ENCODE measurements at regions not wholly inside any gene's neighbourhood (a gene's known extent, or its start where the extent isn't known, plus 50 kb on each side); places are given as distances from the start of the nearest gene placed in this dataset.

DNA sequence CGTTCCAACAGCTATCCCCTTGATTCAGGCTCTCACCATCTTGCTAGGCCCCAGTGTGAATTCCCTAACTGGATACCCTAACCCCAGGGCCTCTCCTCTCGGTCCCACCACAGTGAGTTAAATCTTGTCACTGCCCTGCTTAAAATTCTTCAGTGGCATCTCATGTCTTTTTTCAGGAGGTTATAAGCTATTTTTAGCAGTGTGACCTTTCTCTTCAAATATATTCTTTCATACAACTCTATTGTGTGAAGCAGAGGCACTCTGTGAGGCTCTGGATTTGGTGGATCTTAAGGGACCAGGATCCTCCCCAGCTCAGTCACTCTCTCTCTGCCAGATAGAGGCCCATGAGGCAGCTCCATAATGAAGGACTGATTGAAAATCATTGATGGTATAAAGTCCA lies 760.4 kb downstream of the NTRK3 start (continued):
- TF ChIP-seq, protein P1, sequence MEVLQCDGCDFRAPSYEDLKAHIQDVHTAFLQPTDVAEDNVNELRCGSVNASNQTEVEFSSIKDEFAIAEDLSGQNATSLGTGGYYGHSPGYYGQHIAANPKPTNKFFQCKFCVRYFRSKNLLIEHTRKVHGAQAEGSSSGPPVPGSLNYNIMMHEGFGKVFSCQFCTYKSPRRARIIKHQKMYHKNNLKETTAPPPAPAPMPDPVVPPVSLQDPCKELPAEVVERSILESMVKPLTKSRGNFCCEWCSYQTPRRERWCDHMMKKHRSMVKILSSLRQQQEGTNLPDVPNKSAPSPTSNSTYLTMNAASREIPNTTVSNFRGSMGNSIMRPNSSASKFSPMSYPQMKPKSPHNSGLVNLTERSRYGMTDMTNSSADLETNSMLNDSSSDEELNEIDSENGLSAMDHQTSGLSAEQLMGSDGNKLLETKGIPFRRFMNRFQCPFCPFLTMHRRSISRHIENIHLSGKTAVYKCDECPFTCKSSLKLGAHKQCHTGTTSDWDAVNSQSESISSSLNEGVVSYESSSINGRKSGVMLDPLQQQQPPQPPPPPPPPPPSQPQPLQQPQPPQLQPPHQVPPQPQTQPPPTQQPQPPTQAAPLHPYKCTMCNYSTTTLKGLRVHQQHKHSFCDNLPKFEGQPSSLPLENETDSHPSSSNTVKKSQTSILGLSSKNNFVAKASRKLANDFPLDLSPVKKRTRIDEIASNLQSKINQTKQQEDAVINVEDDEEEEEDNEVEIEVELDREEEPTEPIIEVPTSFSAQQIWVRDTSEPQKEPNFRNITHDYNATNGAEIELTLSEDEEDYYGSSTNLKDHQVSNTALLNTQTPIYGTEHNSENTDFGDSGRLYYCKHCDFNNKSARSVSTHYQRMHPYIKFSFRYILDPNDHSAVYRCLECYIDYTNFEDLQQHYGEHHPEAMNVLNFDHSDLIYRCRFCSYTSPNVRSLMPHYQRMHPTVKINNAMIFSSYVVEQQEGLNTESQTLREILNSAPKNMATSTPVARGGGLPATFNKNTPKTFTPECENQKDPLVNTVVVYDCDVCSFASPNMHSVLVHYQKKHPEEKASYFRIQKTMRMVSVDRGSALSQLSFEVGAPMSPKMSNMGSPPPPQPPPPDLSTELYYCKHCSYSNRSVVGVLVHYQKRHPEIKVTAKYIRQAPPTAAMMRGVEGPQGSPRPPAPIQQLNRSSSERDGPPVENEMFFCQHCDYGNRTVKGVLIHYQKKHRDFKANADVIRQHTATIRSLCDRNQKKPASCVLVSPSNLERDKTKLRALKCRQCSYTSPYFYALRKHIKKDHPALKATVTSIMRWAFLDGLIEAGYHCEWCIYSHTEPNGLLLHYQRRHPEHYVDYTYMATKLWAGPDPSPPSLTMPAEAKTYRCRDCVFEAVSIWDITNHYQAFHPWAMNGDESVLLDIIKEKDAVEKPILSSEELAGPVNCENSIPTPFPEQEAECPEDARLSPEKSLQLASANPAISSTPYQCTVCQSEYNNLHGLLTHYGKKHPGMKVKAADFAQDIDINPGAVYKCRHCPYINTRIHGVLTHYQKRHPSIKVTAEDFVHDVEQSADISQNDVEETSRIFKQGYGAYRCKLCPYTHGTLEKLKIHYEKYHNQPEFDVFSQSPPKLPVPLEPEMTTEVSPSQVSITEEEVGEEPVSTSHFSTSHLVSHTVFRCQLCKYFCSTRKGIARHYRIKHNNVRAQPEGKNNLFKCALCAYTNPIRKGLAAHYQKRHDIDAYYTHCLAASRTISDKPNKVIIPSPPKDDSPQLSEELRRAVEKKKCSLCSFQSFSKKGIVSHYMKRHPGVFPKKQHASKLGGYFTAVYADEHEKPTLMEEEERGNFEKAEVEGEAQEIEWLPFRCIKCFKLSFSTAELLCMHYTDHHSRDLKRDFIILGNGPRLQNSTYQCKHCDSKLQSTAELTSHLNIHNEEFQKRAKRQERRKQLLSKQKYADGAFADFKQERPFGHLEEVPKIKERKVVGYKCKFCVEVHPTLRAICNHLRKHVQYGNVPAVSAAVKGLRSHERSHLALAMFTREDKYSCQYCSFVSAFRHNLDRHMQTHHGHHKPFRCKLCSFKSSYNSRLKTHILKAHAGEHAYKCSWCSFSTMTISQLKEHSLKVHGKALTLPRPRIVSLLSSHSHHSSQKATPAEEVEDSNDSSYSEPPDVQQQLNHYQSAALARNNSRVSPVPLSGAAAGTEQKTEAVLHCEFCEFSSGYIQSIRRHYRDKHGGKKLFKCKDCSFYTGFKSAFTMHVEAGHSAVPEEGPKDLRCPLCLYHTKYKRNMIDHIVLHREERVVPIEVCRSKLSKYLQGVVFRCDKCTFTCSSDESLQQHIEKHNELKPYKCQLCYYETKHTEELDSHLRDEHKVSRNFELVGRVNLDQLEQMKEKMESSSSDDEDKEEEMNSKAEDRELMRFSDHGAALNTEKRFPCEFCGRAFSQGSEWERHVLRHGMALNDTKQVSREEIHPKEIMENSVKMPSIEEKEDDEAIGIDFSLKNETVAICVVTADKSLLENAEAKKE (CRISPR knock-in tag; IDR thresholded peaks at IDR 0.05) = no peak
- TF ChIP-seq CREB1 (CRISPR knock-in tag; IDR thresholded peaks at IDR 0.05; ENCODE audit: low read depth) = no peak
- no peak for TF ChIP-seq ZNF331 (CRISPR knock-in tag; IDR thresholded peaks at IDR 0.05; ENCODE audit: low read depth)
- no peak for TF ChIP-seq EZH2phosphoT487 (IDR thresholded peaks at IDR 0.05; ENCODE audit: unreplicated experiment)
- TF ChIP-seq ZNF114 (CRISPR knock-in tag; IDR thresholded peaks at IDR 0.05) = no peak

DNA sequence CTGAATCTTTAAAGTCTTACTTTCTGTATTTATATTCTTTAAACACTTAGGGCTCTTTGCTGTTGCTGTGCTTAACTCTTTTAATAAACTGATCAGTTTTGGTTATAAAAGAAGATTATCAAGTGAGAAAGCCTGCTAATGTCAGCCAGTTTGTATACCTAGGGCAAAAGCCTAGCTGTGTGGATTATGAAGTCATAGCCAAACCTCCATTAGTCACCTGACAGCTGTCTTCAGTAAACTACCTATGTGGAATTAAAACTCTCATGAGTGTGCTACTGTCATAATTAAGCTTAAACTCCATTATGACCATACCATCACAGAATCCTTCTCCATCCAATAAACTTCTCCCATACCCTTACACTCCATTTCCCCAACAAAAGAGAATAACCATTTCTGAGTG lies 762.7 kb downstream of the NTRK3 start:
- Histone ChIP-seq H2AFZ (no peak overlapping the region), H3K9me2 (ENCODE audit: insufficient read depth) (peaks cover 7% of the 10 kb centered on the region; the same call in 1 of the 2 replicates), H3K27ac (ENCODE audit: low read depth) (no peak overlapping the region), H3K27me3 (ENCODE audit: insufficient read depth) (no peaks in the 10 kb centered on the region), H4K20me1 (replicated peaks; ENCODE audit: insufficient read depth) (no peaks in the 10 kb centered on the region), H3K4me1 (ENCODE audit: insufficient read depth) (no peaks in the 10 kb centered on the region; the same call in 1 of the 2 replicates), H3K79me2 (replicated peaks; ENCODE audit: insufficient read depth) (no peaks in the 10 kb centered on the region), H3F3A (replicated peaks; ENCODE audit: low read depth) (no peaks in the 10 kb centered on the region), H3K4me2 (no peak overlapping the region), H3K4me3 (no peak overlapping the region), H3K36me3 (ENCODE audit: insufficient read depth) (no peaks in the 10 kb centered on the region)
- H3K9me3 Mint-ChIP-seq = no peaks in the 10 kb centered on the region; the same call in 2 of the 3 replicates
- H3K4me3 Mint-ChIP-seq = no peak overlapping the region
- H3K4me1 Mint-ChIP-seq = 0 out of 3 replicates have a peak, but pooled peaks cover under 1% of the 10 kb centered on the region
- H3K27me3 Mint-ChIP-seq (ENCODE audit: insufficient read depth, low read depth, poor library complexity) = peaks cover 2% of the 10 kb centered on the region
- no peak overlapping the region for H3K27ac Mint-ChIP-seq
- DNase-seq (ENCODE audit: low spot score) (no peak), ATAC-seq (no peak)
- no peaks in the 10 kb centered on the region for H3K36me3 Mint-ChIP-seq (ENCODE audit: low read depth)
- TF ChIP-seq ZNF331 (CRISPR knock-in tag; IDR thresholded peaks at IDR 0.05; ENCODE audit: low read depth) (no peak), EZH2 (IDR thresholded peaks at IDR 0.05; ENCODE audit: low read depth, unreplicated experiment) (no peak), JUNB (IDR thresholded peaks at IDR 0.05; ENCODE audit: unreplicated experiment) (no peak)
- TF ChIP-seq, protein P2, sequence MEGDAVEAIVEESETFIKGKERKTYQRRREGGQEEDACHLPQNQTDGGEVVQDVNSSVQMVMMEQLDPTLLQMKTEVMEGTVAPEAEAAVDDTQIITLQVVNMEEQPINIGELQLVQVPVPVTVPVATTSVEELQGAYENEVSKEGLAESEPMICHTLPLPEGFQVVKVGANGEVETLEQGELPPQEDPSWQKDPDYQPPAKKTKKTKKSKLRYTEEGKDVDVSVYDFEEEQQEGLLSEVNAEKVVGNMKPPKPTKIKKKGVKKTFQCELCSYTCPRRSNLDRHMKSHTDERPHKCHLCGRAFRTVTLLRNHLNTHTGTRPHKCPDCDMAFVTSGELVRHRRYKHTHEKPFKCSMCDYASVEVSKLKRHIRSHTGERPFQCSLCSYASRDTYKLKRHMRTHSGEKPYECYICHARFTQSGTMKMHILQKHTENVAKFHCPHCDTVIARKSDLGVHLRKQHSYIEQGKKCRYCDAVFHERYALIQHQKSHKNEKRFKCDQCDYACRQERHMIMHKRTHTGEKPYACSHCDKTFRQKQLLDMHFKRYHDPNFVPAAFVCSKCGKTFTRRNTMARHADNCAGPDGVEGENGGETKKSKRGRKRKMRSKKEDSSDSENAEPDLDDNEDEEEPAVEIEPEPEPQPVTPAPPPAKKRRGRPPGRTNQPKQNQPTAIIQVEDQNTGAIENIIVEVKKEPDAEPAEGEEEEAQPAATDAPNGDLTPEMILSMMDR (conservative IDR thresholded peaks at IDR 0.05; ENCODE audit: low read depth in 2 of 2) = no peak
- TF ChIP-seq, protein P1 (CRISPR knock-in tag; IDR thresholded peaks at IDR 0.05) = no peak
